ENCODE measurements at regions not wholly inside any gene's neighbourhood (a gene's known extent, or its start where the extent isn't known, plus 50 kb on each side); places are given as distances from the start of the nearest gene placed in this dataset.

- no peak overlapping the region for H3K4me3 ChIP-seq (ENCODE audit: low read depth, low read length)
- H3K9me3 ChIP-seq (ENCODE audit: control insufficient read depth, insufficient read depth, low read length) = no peaks in the 10 kb centered on the region
- no peaks in the 10 kb centered on the region for H3K4me1 ChIP-seq (ENCODE audit: control insufficient read depth, insufficient read depth, low read length)
- no peaks in the 10 kb centered on the region for H3K27me3 ChIP-seq (ENCODE audit: control insufficient read depth, insufficient read depth, low read length)
- no peak overlapping the region for H3K9ac ChIP-seq (ENCODE audit: low read depth, low read length)
- no peak overlapping the region for H3K27ac ChIP-seq (ENCODE audit: low read depth, low read length)
- no peaks in the 10 kb centered on the region for H3K36me3 ChIP-seq (ENCODE audit: control insufficient read depth, insufficient read depth, low read length)
These were observed 287.4 kb upstream of the AGA start for GRCh38 chr4:177729681-177730080.

DNA sequence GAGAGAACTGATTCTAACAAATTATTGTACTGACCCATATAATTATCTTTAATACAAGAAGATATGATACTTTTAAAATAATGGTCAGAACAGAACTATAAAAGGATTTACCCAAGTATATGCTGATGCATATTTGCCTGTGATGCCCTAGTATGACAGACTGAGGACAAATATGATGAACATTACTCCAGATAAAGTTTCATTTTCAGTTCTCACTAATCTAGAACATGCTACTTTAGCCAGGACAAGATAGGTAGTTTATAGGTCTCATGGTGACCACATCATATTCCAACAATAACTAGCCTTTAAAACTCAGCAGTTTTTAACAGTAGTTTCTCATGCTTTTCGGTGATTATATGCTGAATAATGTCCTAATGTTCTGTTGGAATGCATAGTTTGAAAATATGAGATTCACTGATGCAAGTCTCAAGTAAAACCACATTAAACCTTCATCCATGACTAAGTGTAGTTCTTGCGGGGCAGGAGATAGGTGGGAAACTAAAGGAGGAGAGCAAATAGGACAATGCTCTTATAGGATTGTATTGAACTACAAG lies 295.2 kb upstream of the AGA start:
- Histone ChIP-seq H3K9ac (ENCODE audit: low read depth, low read length) (no peak overlapping the region), H3K36me3 (ENCODE audit: control insufficient read depth, insufficient read depth, low read length) (no peaks in the 10 kb centered on the region), H3K27me3 (ENCODE audit: control insufficient read depth, insufficient read depth, low read length) (no peaks in the 10 kb centered on the region), H3K4me1 (ENCODE audit: control insufficient read depth, insufficient read depth, low read length) (no peaks in the 10 kb centered on the region), H3K4me3 (ENCODE audit: low read depth, low read length) (no peak overlapping the region), H3K9me3 (ENCODE audit: control insufficient read depth, insufficient read depth, low read length) (no peaks in the 10 kb centered on the region), H3K27ac (ENCODE audit: low read depth, low read length) (no peak overlapping the region)

DNA sequence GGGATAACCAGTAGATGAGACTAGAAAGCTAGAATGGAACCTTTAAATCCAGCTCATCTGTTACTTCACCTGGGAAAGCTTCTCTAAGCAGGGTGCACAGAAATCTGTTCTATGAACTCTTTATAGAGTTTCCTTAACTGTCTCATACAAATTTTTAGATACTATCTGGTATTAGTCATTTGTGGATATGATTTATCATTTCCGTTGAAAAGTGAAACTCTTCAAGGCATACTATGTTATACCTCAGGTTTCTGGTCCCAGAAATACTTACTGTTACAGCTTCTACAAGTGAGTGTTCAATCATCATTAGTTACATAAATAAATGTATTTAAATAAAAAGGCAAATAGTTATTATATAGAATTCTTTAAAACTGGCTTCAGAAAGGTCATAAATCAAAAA lies 298.3 kb upstream of the AGA start:
- H3K9me3 ChIP-seq (ENCODE audit: control insufficient read depth, insufficient read depth, low read length) = no peaks in the 10 kb centered on the region
- no peak overlapping the region for H3K4me3 ChIP-seq (ENCODE audit: low read depth, low read length)
- H3K36me3 ChIP-seq (ENCODE audit: control insufficient read depth, insufficient read depth, low read length) = no peaks in the 10 kb centered on the region
- H3K27ac ChIP-seq (ENCODE audit: low read depth, low read length) = no peak overlapping the region
- H3K27me3 ChIP-seq (ENCODE audit: control insufficient read depth, insufficient read depth, low read length) = no peaks in the 10 kb centered on the region
- H3K4me1 ChIP-seq (ENCODE audit: control insufficient read depth, insufficient read depth, low read length) = no peaks in the 10 kb centered on the region
- no peak overlapping the region for H3K9ac ChIP-seq (ENCODE audit: low read depth, low read length)

GRCh38 chr4:177759729-177760128 lies 317.5 kb upstream of the AGA start:
- H3K27me3 ChIP-seq (ENCODE audit: control insufficient read depth, insufficient read depth, low read length) = no peaks in the 10 kb centered on the region
- H3K27ac ChIP-seq (ENCODE audit: low read depth, low read length) = no peak overlapping the region
- H3K9me3 ChIP-seq (ENCODE audit: control insufficient read depth, insufficient read depth, low read length) = no peaks in the 10 kb centered on the region
- no peak overlapping the region for H3K9ac ChIP-seq (ENCODE audit: low read depth, low read length)
- H3K4me3 ChIP-seq (ENCODE audit: low read depth, low read length) = no peak overlapping the region
- no peaks in the 10 kb centered on the region for H3K36me3 ChIP-seq (ENCODE audit: control insufficient read depth, insufficient read depth, low read length)
- no peaks in the 10 kb centered on the region for H3K4me1 ChIP-seq (ENCODE audit: control insufficient read depth, insufficient read depth, low read length)

DNA sequence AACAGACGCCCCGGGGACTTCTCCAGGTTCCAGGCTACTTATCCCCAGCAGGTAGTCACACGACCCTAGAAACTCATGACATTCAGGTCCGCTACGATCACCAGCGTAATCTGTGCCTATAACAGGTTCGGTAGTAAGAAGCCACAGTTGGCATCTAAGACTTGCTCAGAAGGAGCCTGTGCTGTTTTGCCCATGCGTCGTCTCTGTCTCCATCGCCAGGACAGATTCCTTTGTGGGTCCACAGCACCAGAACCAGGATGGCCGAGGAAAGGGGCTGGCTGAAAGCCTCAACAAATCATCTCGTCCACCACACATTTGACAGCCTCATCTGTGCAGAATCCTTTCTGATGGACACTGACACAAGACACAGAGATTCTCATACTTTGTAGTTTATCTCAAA lies 319.5 kb upstream of the AGA start:
- no peaks in the 10 kb centered on the region for H3K27me3 ChIP-seq (ENCODE audit: control insufficient read depth, insufficient read depth, low read length)
- H3K4me3 ChIP-seq (ENCODE audit: low read depth, low read length) = no peak overlapping the region
- H3K4me1 ChIP-seq (ENCODE audit: control insufficient read depth, insufficient read depth, low read length) = no peaks in the 10 kb centered on the region
- no peaks in the 10 kb centered on the region for H3K36me3 ChIP-seq (ENCODE audit: control insufficient read depth, insufficient read depth, low read length)
- H3K27ac ChIP-seq (ENCODE audit: low read depth, low read length) = no peak overlapping the region
- H3K9ac ChIP-seq (ENCODE audit: low read depth, low read length) = no peak overlapping the region
- H3K9me3 ChIP-seq (ENCODE audit: control insufficient read depth, insufficient read depth, low read length) = no peaks in the 10 kb centered on the region

DNA sequence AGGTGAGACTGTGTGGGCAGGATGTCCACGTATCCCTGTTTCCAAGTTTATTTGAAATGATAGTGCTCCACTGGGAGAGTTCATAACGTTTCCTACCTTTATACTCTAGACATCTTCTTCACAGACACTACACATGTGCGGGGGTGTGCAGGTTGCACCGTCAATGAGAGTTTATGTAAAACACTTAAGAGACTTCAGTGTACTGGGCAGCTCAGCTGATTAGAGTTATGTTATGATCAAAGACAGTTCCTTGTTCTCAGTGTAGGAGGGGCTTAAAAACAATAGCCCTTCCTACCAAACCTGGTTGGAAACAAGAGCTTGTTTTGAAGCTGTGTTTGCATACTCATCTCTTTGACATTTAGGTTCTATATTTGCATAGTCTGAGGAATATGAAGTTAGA lies 326.9 kb upstream of the AGA start:
- Histone ChIP-seq H3K27me3 (ENCODE audit: control insufficient read depth, insufficient read depth, low read length) (no peaks in the 10 kb centered on the region), H3K36me3 (ENCODE audit: control insufficient read depth, insufficient read depth, low read length) (no peaks in the 10 kb centered on the region), H3K4me1 (ENCODE audit: control insufficient read depth, insufficient read depth, low read length) (no peaks in the 10 kb centered on the region), H3K27ac (ENCODE audit: low read depth, low read length) (no peak overlapping the region), H3K9ac (ENCODE audit: low read depth, low read length) (no peak overlapping the region), H3K9me3 (ENCODE audit: control insufficient read depth, insufficient read depth, low read length) (no peaks in the 10 kb centered on the region), H3K4me3 (ENCODE audit: low read depth, low read length) (no peak overlapping the region)

- no peak overlapping the region for H3K9ac ChIP-seq (ENCODE audit: low read depth, low read length)
- no peaks in the 10 kb centered on the region for H3K9me3 ChIP-seq (ENCODE audit: control insufficient read depth, insufficient read depth, low read length)
- no peaks in the 10 kb centered on the region for H3K27me3 ChIP-seq (ENCODE audit: control insufficient read depth, insufficient read depth, low read length)
- H3K4me1 ChIP-seq (ENCODE audit: control insufficient read depth, insufficient read depth, low read length) = no peaks in the 10 kb centered on the region
- no peaks in the 10 kb centered on the region for H3K36me3 ChIP-seq (ENCODE audit: control insufficient read depth, insufficient read depth, low read length)
- no peak overlapping the region for H3K27ac ChIP-seq (ENCODE audit: low read depth, low read length)
- H3K4me3 ChIP-seq (ENCODE audit: low read depth, low read length) = no peak overlapping the region
These were observed 328.5 kb upstream of the AGA start for GRCh38 chr4:177770776-177771175.

DNA sequence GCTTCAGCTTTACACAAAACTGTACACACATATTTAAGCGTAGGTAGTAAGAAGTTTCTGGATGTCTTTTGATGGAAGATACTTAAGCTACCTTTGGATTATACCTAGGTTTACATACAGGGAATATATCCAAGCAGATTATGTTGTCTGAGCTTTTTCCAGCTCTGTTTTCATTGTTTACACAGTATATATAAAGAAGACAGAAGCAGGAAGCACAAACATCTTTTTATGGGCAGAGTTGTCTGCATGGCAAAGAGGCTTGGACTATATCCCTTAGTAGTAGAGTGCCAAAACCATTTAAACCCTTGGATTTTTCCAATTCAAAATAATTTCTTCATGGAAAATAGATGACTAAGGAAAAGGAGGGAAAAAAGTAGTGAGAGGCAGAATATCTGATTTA lies 329.4 kb upstream of the AGA start:
- Histone ChIP-seq H3K27me3 (ENCODE audit: control insufficient read depth, insufficient read depth, low read length) (no peaks in the 10 kb centered on the region), H3K4me3 (ENCODE audit: low read depth, low read length) (no peak overlapping the region), H3K9me3 (ENCODE audit: control insufficient read depth, insufficient read depth, low read length) (no peaks in the 10 kb centered on the region), H3K36me3 (ENCODE audit: control insufficient read depth, insufficient read depth, low read length) (no peaks in the 10 kb centered on the region), H3K27ac (ENCODE audit: low read depth, low read length) (no peak overlapping the region), H3K4me1 (ENCODE audit: control insufficient read depth, insufficient read depth, low read length) (no peaks in the 10 kb centered on the region), H3K9ac (ENCODE audit: low read depth, low read length) (no peak overlapping the region)

DNA sequence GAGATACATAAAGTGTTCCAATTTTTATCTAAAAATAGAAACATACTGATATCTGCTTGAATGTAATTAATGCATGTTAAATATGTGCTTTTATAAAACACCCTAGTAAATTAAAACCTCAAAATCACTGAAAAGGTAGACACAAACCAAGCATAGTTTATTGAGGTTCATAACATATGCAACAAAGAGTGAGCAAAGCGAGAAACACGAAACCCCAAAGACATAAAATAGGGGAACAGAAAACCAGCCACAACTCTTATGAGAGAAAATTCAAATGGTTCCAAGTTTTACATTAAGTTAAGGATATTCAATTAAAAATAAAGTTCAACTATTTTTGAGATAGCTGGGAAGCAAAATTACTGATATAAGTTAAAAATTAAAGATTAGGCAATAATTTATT lies 336.4 kb upstream of the AGA start:
- H3K27me3 ChIP-seq (ENCODE audit: control insufficient read depth, insufficient read depth, low read length) = no peaks in the 10 kb centered on the region
- H3K9ac ChIP-seq (ENCODE audit: low read depth, low read length) = no peak overlapping the region
- H3K4me1 ChIP-seq (ENCODE audit: control insufficient read depth, insufficient read depth, low read length) = no peaks in the 10 kb centered on the region
- H3K4me3 ChIP-seq (ENCODE audit: low read depth, low read length) = no peak overlapping the region
- no peaks in the 10 kb centered on the region for H3K9me3 ChIP-seq (ENCODE audit: control insufficient read depth, insufficient read depth, low read length)
- no peaks in the 10 kb centered on the region for H3K36me3 ChIP-seq (ENCODE audit: control insufficient read depth, insufficient read depth, low read length)
- no peak overlapping the region for H3K27ac ChIP-seq (ENCODE audit: low read depth, low read length)

- H3K4me1 ChIP-seq (ENCODE audit: control insufficient read depth, insufficient read depth, low read length) = no peaks in the 10 kb centered on the region
- H3K4me3 ChIP-seq (ENCODE audit: low read depth, low read length) = no peak overlapping the region
- no peaks in the 10 kb centered on the region for H3K36me3 ChIP-seq (ENCODE audit: control insufficient read depth, insufficient read depth, low read length)
- no peaks in the 10 kb centered on the region for H3K27me3 ChIP-seq (ENCODE audit: control insufficient read depth, insufficient read depth, low read length)
- H3K9ac ChIP-seq (ENCODE audit: low read depth, low read length) = no peak overlapping the region
- no peaks in the 10 kb centered on the region for H3K9me3 ChIP-seq (ENCODE audit: control insufficient read depth, insufficient read depth, low read length)
- no peak overlapping the region for H3K27ac ChIP-seq (ENCODE audit: low read depth, low read length)
These were observed 342.8 kb upstream of the AGA start for GRCh38 chr4:177785000-177785399.

- H3K27me3 ChIP-seq (ENCODE audit: control insufficient read depth, insufficient read depth, low read length) = no peaks in the 10 kb centered on the region
These were observed 347.4 kb upstream of the AGA start for GRCh38 chr4:177789610-177790009.

DNA sequence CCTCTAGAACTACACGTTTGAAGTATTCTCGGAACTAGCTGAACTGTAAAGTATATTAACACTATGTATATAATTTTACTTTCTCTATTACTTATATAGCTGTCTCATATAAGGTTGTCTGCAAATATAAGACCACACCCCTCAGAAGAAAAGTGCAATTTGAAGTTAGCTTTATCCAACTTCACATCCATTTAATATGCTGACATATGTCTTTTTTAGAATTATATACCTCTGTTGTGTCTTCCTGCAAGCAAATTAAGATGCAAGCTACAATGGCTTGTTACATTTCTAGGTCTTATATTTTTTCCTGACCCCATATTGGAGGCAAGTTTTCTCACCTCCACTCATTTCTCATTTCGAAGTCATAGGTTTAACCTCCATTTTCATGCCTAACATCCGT lies 349.0 kb upstream of the AGA start:
- H3K27me3 ChIP-seq (ENCODE audit: control insufficient read depth, insufficient read depth, low read length) = no peaks in the 10 kb centered on the region
- H3K9me3 ChIP-seq (ENCODE audit: control insufficient read depth, insufficient read depth, low read length) = no peaks in the 10 kb centered on the region

More at GRCh38 chr4:177789610-177790009, 347.4 kb upstream of the AGA start:
- Histone ChIP-seq H3K9me3 (ENCODE audit: control insufficient read depth, insufficient read depth, low read length) (no peaks in the 10 kb centered on the region), H3K27ac (ENCODE audit: low read depth, low read length) (no peak overlapping the region), H3K4me1 (ENCODE audit: control insufficient read depth, insufficient read depth, low read length) (0 out of 2 replicates have a peak, but pooled peaks cover 3% of the 10 kb centered on the region), H3K4me3 (ENCODE audit: low read depth, low read length) (no peak overlapping the region), H3K36me3 (ENCODE audit: control insufficient read depth, insufficient read depth, low read length) (no peaks in the 10 kb centered on the region), H3K9ac (ENCODE audit: low read depth, low read length) (no peak overlapping the region)

More for the DNA sequence above, 349.0 kb upstream of the AGA start:
- H3K36me3 ChIP-seq (ENCODE audit: control insufficient read depth, insufficient read depth, low read length) = no peaks in the 10 kb centered on the region
- H3K9ac ChIP-seq (ENCODE audit: low read depth, low read length) = no peak overlapping the region
- H3K27ac ChIP-seq (ENCODE audit: low read depth, low read length) = no peak overlapping the region
- H3K4me3 ChIP-seq (ENCODE audit: low read depth, low read length) = no peak overlapping the region
- 0 out of 2 replicates have a peak, but pooled peaks cover 3% of the 10 kb centered on the region for H3K4me1 ChIP-seq (ENCODE audit: control insufficient read depth, insufficient read depth, low read length)
